HCT116 (cell line): ENCODE measurements at regions not wholly inside any gene's neighbourhood (a gene's known extent, or its start where the extent isn't known, plus 50 kb on each side); places are given as distances from the start of the nearest gene placed in this dataset.

ENCODE experiments used
- ATAC-seq: fragments of 200-7000 bp; cut with Tn5 transposase; 2 replicates; pipeline ENCODE4 v1.9.1; 2020; ENCODE audit warnings: mild to moderate bottlenecking, moderate library complexity
- BruUV-seq: library from RNA; stranded (reverse); fragments of 400-500 nt; replicated peaks from 2 replicates; lab custom pipeline; 2021; lab: Mats Ljungman, UMichigan
- CTCF ChIA-PET: fragments of 300-600 bp; sonication (Branson Sonifier 250); formaldehyde crosslinking; loops from one replicate; lab custom pipeline; 2021; ENCODE audit warnings: antibody characterized with exemption; lab: Charles Lee
- POLR2A ChIA-PET: fragments of 300-600, 350-600 bp; sonication (Branson Sonifier 250); formaldehyde crosslinking; loops from one replicate; lab custom pipeline; 2021; ENCODE audit warnings: antibody characterized with exemption; lab: Charles Lee
- RAD21 ChIA-PET, 2 experiments: fragments of 300-600 bp; sonication (Branson Sonifier 250); formaldehyde crosslinking; loops; one replicate each; lab custom pipeline; 2023; ENCODE audit warnings: low total read pairs in 2 of 2; ENCODE audit not compliant: uncharacterized antibody in 2 of 2, unreplicated experiment in 2 of 2, low non-redundant PET in 1 of 2; lab: Charles Lee
- DNase-seq: peaks from one replicate; pipeline ENCODE4 v3.0.0-alpha.2; 2010; ENCODE audit warnings: low read depth, low spot score
- H2AFZ ChIP-seq: fragments of 200-600 bp; shearing (Covaris generic), sonication (generic); 2 replicates; pipeline ENCODE4 v1.6.1; 2017; ENCODE audit warnings: low read depth, mixed run types, mixed read lengths, antibody characterized with exemption, low read length; ENCODE audit not compliant: poor library complexity, severe bottlenecking
- H3K27ac ChIP-seq: 2 replicates; pipeline ENCODE4 v1.5.1; 2012; ENCODE audit warnings: low read depth, low read length
- H3K27me3 ChIP-seq: fragments of 200-600 bp; sonication (generic); 2 replicates; pipeline ENCODE4 v1.6.1; 2016; ENCODE audit warnings: mixed run types, low read length, mixed read lengths; ENCODE audit not compliant: insufficient read depth
- H3K36me3 ChIP-seq, 2 experiments: fragments of 200-500 bp in 1 of 2; fragments of 200-600 bp in 1 of 2; sonication (Bioruptor generic) in 1 of 2; sonication (generic) in 1 of 2; 2 replicates each; pipeline versions ENCODE4 v1.5.1 to v1.6.1; 2014 to 2016; ENCODE audit warnings: low read length in 2 of 2, inconsistent platforms in 1 of 2, mixed read lengths in 1 of 2, mixed run types in 1 of 2; ENCODE audit not compliant: insufficient read depth in 2 of 2, control insufficient read depth in 1 of 2
- H3K4me1 ChIP-seq, 2 experiments: fragments of 200-600 bp in 1 of 2; sonication (generic) in 1 of 2; 2 replicates each; pipeline versions ENCODE4 v1.5.1 to v1.6.1; 2012 to 2017; ENCODE audit warnings: low read length in 2 of 2, inconsistent platforms in 1 of 2, mild to moderate bottlenecking in 1 of 2, mixed read lengths in 1 of 2, mixed run types in 1 of 2, moderate library complexity in 1 of 2; ENCODE audit not compliant: insufficient read depth in 2 of 2, control insufficient read depth in 1 of 2
- H3K4me2 ChIP-seq: fragments of 200-600 bp; sonication (generic); 2 replicates; pipeline ENCODE4 v1.6.1; 2017; ENCODE audit warnings: mixed run types, low read length, mixed read lengths
- H3K4me3 ChIP-seq, 2 experiments: fragments of 200-600 bp in 1 of 2; sonication (generic) in 1 of 2; replicated peaks in 1 of 2; 2 replicates each; pipeline ENCODE4 v1.5.1; 2011 to 2016; ENCODE audit warnings: low read length in 2 of 2, control low read depth in 1 of 2, low read depth in 1 of 2, mild to moderate bottlenecking in 1 of 2, mixed read lengths in 1 of 2, mixed run types in 1 of 2
- H3K79me2 ChIP-seq: fragments of 200-600 bp; sonication (generic); 2 replicates; pipeline ENCODE4 v1.6.1; 2017; ENCODE audit warnings: mild to moderate bottlenecking, mixed run types, low read length, moderate library complexity, mixed read lengths; ENCODE audit not compliant: insufficient read depth
- H3K9ac ChIP-seq: fragments of 200-600 bp; sonication (generic); 2 replicates; pipeline ENCODE4 v1.6.1; 2016; ENCODE audit warnings: low read length, mixed read lengths
- H3K9me2 ChIP-seq: fragments of 200-600 bp; sonication (generic), shearing (Covaris generic); 2 replicates; pipeline ENCODE4 v1.6.1; 2017; ENCODE audit warnings: mixed run types, mild to moderate bottlenecking, moderate library complexity; ENCODE audit not compliant: insufficient read depth
- H3K9me3 ChIP-seq, 2 experiments: fragments of 200-500 bp in 1 of 2; fragments of 200-600 bp in 1 of 2; sonication (Bioruptor generic) in 1 of 2; sonication (generic) in 1 of 2; 2 replicates each; pipeline ENCODE4 v1.6.1; 2014 to 2017; ENCODE audit warnings: low read length in 2 of 2, mixed read lengths in 2 of 2, inconsistent platforms in 1 of 2, low read depth in 1 of 2, mild to moderate bottlenecking in 1 of 2, mixed run types in 1 of 2, moderate library complexity in 1 of 2; ENCODE audit not compliant: control insufficient read depth in 1 of 2, insufficient read depth in 1 of 2
- H4K20me1 ChIP-seq: fragments of 200-600 bp; sonication (generic), shearing (Covaris generic); 2 replicates; pipeline ENCODE4 v1.6.1; 2017; ENCODE audit warnings: mixed run types, mild to moderate bottlenecking, moderate library complexity; ENCODE audit not compliant: insufficient read depth
- ATF3 ChIP-seq: IDR thresholded peaks from 2 replicates; pipeline ENCODE4 v1.6.1; 2012
- CBX3 ChIP-seq: IDR thresholded peaks from 2 replicates; pipeline ENCODE4 v1.6.1; 2012; ENCODE audit warnings: low read depth
- CEBPB ChIP-seq: IDR thresholded peaks from 2 replicates; pipeline ENCODE4 v1.6.1; 2012; ENCODE audit warnings: low read depth
- CTCF ChIP-seq, 3 experiments: fragments of 200-600 bp in 1 of 3; sonication (generic) in 1 of 3; IDR thresholded peaks in 2 of 3; conservative IDR thresholded peaks in 1 of 3; 2 replicates each; pipeline ENCODE4 v1.5.1; 2012 to 2017; ENCODE audit warnings: low read depth in 2 of 3, low read length in 2 of 3, antibody characterized with exemption in 1 of 3, borderline replicate concordance in 1 of 3, control low read depth in 1 of 3, mild to moderate bottlenecking in 1 of 3, mixed read lengths in 1 of 3, mixed run types in 1 of 3, moderate library complexity in 1 of 3; ENCODE audit not compliant: insufficient read depth in 1 of 3
- EGR1 ChIP-seq: IDR thresholded peaks from 2 replicates; pipeline ENCODE4 v1.6.1; 2012; ENCODE audit warnings: low read depth
- ELF1 ChIP-seq: IDR thresholded peaks from 2 replicates; pipeline ENCODE4 v1.6.1; 2012; ENCODE audit warnings: low read depth, borderline replicate concordance
- EZH2 ChIP-seq: fragments of 200-600 bp; sonication (generic); IDR thresholded peaks from 2 replicates; pipeline ENCODE4 v1.6.1; 2017; ENCODE audit warnings: antibody characterized with exemption, mixed run types
- EZH2phosphoT487 ChIP-seq: fragments of 200-600 bp; IDR thresholded peaks from 2 replicates; pipeline ENCODE4 v1.6.1; 2018; ENCODE audit warnings: antibody characterized with exemption, borderline replicate concordance
- JUND ChIP-seq: IDR thresholded peaks from 2 replicates; pipeline ENCODE4 v1.6.1; 2012
- MAX ChIP-seq: IDR thresholded peaks from 2 replicates; pipeline ENCODE4 v1.6.1; 2012
- POLR2A ChIP-seq: IDR thresholded peaks from 2 replicates; pipeline ENCODE4 v1.7.0; 2011; ENCODE audit warnings: borderline replicate concordance; ENCODE audit not compliant: insufficient read depth, insufficient read length; ENCODE audit errors: extremely low read depth
- POLR2AphosphoS5 ChIP-seq: IDR thresholded peaks from 2 replicates; pipeline ENCODE4 v1.6.1; 2011; ENCODE audit warnings: mild to moderate bottlenecking, low read depth, low read length, moderate library complexity
- RAD21 ChIP-seq: IDR thresholded peaks from 2 replicates; pipeline ENCODE4 v1.6.1; 2012; ENCODE audit warnings: low read depth, mild to moderate bottlenecking
- SP1 ChIP-seq: IDR thresholded peaks from 2 replicates; pipeline ENCODE4 v1.6.1; 2012; ENCODE audit warnings: low read depth
- SRF ChIP-seq: IDR thresholded peaks from 2 replicates; pipeline ENCODE4 v1.6.1; 2012; ENCODE audit warnings: low read depth
- TCF7L2 ChIP-seq: IDR thresholded peaks from 2 replicates; pipeline ENCODE4 v1.7.0; 2011; ENCODE audit warnings: borderline replicate concordance, inconsistent platforms; ENCODE audit not compliant: insufficient read depth, insufficient read length; ENCODE audit errors: extremely low read depth
- YY1 ChIP-seq: IDR thresholded peaks from 2 replicates; pipeline ENCODE4 v1.6.1; 2011; ENCODE audit warnings: low read length, low read depth, moderate library complexity, mild to moderate bottlenecking; ENCODE audit not compliant: insufficient replicate concordance; ENCODE audit errors: extremely low read depth
- ZFX ChIP-seq: fragments of 450-650 bp; IDR thresholded peaks from 2 replicates; pipeline ENCODE4 v1.6.1; 2017
- ZNF274 ChIP-seq: fragments of 200-500 bp; sonication (Bioruptor generic); IDR thresholded peaks from 2 replicates; pipeline ENCODE4 v1.6.1; 2014; ENCODE audit warnings: mild to moderate bottlenecking, low read depth, low read length, inconsistent platforms
- intact Hi-C: fragments of 100-400 bp; cut with micrococcal nuclease; formaldehyde crosslinking; loops from 2 replicates; pipeline ENCODE4 v1.10.0; 2022
- TF ChIP-seq, protein P1 (sequence below): IDR thresholded peaks from 2 replicates; pipeline ENCODE4 v1.6.1; 2011; ENCODE audit warnings: mild to moderate bottlenecking, low read length, moderate library complexity; ENCODE audit not compliant: insufficient replicate concordance; ENCODE audit errors: extremely low read depth

DNA sequence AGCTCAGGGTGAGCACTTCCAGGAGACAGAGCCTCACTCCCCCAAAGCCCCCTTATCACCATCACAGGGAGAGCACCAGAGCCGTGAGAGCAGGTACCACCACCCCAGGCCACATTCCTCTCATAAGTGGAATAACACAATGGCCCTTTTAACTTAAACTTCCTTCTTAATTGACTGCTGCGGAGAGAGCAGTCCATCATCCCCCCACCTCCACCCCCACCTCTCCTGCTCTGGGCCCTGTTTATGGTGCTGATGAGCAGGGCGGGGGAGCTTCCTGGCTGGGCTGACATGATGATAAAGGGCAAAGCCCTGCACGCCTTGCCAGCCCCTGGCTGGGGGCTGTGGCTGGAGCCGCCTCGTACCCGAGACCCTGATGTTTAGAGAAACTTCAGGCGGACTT lies 81.4 kb upstream of the PODXL start (continued):
- TF ChIP-seq, protein P1, sequence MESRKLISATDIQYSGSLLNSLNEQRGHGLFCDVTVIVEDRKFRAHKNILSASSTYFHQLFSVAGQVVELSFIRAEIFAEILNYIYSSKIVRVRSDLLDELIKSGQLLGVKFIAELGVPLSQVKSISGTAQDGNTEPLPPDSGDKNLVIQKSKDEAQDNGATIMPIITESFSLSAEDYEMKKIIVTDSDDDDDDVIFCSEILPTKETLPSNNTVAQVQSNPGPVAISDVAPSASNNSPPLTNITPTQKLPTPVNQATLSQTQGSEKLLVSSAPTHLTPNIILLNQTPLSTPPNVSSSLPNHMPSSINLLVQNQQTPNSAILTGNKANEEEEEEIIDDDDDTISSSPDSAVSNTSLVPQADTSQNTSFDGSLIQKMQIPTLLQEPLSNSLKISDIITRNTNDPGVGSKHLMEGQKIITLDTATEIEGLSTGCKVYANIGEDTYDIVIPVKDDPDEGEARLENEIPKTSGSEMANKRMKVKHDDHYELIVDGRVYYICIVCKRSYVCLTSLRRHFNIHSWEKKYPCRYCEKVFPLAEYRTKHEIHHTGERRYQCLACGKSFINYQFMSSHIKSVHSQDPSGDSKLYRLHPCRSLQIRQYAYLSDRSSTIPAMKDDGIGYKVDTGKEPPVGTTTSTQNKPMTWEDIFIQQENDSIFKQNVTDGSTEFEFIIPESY, result no peak
- TF ChIP-seq MAX (no peak), CBX3 (no peak), SP1 (no peak), CEBPB (no peak), POLR2AphosphoS5 (no peak), EZH2phosphoT487 (no peak), TCF7L2 (no peak)
- TF ChIP-seq, all 23 proteins: peak for 0

- no peaks in the 10 kb centered on the region for H3K9me2 ChIP-seq
- no peaks in the 10 kb centered on the region for H3K9me3 ChIP-seq
- no peak overlapping the region for H2AFZ ChIP-seq
- ChIA-PET CTCF (no interaction called here), RAD21 (no interaction called here), POLR2A (no interaction called here)
- H3K79me2 ChIP-seq, result no peaks in the 10 kb centered on the region
- peaks cover 0 to 7% of the 10 kb centered on the region in 2 experiments; a peak in 1 of 4 replicates for H3K4me1 ChIP-seq
- no peak overlapping the region for H3K4me2 ChIP-seq
- intact Hi-C loops, result no loop called here
- no peak overlapping the region for H3K27ac ChIP-seq
- no peak overlapping the region for H3K4me3 ChIP-seq
- H3K27me3 ChIP-seq, result no peaks in the 10 kb centered on the region
- DNase-seq (no peak), ATAC-seq (no peak)
- BruUV-seq, result no TSS peak
- H3K36me3 ChIP-seq, result no peaks in the 10 kb centered on the region
- H3K9ac ChIP-seq, result no peak overlapping the region
- no peaks in the 10 kb centered on the region for H4K20me1 ChIP-seq
- no peak for TF ChIP-seq CEBPB
- TF ChIP-seq SRF, result no peak
- no peak for TF ChIP-seq EGR1
- no peak for TF ChIP-seq CTCF (IDR thresholded peaks at IDR 0.05 in 2 of 3, conservative IDR thresholded peaks at IDR 0.05 in 1 of 3; ENCODE audit: borderline replicate concordance in 1 of 3, insufficient read depth in 1 of 3, low read depth in 2 of 3, low read length in 2 of 3)
- no peak for TF ChIP-seq EZH2phosphoT487
- TF ChIP-seq EZH2, result no peak
- TF ChIP-seq, protein P1, result no peak
- no peak for TF ChIP-seq POLR2AphosphoS5
- TF ChIP-seq JUND, result no peak
- TF ChIP-seq SP1, result no peak
- no peak for TF ChIP-seq TCF7L2
- TF ChIP-seq ZNF274, result no peak
- no peak for TF ChIP-seq YY1
- no peak for TF ChIP-seq POLR2A
- no peak for TF ChIP-seq CBX3
- TF ChIP-seq ZFX, result no peak
- TF ChIP-seq ELF1, result no peak
- no peak for TF ChIP-seq RAD21
- TF ChIP-seq ATF3, result no peak
Measured at GRCh38 chr7:131636092-131636491, 79.7 kb upstream of the PODXL start.
